Stimulated activated CD8-positive, alpha-beta memory T cell treated with anti-CD3 and anti-CD28 coated beads, Interleukin-15, amount 100 ng/mL, for 1 hour (primary cell): ENCODE measurements at regions not wholly inside any gene's neighbourhood (a gene's known extent, or its start where the extent isn't known, plus 50 kb on each side); places are given as distances from the start of the nearest gene placed in this dataset.

Source experiments
- DNase-seq: peaks from one replicate; pipeline ENCODE4 v3.0.0-alpha.2; 2020; ENCODE audit warnings: low read depth

DNA sequence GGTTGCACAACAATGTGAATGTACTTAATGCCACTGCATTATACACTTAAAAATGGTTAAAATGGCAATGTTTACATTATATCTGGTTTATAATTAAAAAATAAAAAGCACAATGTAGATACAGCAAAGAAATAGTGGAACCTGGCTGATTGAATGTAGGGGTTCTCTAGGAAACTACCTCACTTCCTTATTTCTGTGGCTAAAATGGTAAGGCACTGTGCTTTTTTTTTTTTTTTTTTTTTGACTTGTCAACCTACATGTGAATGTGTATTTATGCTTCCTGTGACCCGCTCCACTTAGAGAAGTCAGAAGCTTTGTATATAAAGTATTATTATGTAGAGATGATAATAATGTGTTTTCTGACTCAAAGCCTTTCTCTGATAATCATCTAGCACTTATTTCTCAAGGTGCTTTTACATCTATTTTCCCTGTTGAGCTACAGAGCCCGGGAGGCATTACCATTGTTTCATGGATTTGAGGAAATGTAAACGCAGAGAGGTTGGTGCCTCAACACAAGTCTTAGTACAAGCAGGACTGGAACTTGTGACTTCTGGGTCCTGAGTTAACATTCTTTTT lies 55.0 kb downstream of the SOX4 start:
- no peak for DNase-seq

DNA sequence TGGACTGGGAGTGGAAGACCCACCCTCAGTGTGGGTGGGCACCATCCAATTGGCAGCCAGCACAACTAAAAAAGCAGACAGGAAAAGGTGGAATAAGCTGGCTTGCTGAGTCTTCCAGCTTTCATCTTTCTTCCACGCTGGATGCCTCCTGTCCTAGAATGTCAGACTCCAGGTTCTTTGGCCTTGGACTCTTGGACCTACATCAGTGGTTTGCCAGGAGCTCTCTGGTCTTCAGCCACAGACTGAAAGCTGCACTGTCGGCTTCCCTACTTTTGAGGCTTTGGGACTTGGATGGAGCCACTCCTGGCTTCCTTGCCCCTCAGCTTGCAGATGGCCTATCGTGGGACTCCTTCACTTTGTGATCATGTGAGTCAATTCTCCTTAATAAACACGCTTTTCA lies 59.8 kb downstream of the SOX4 start:
- DNase-seq: no peak

DNA sequence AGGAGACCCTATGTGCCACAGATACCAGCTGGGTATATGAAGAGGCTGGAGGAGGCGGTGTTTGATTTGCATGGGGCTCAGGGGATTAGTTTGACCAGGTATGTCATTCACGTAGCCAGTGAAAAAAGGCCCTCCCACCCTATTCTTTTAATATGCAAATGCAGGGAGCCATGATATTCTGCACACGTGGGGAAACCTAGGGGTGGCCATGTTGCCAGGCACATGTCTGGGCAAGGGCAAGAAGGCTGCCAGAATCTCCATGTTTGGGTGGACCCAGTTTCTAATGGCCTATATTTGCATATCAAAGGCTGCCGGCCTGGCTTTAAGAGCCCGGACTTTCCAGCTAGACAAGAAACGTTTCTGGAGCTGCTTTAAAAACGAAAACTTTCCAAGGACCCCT lies 60.4 kb downstream of the SOX4 start:
- DNase-seq: no peak

DNA sequence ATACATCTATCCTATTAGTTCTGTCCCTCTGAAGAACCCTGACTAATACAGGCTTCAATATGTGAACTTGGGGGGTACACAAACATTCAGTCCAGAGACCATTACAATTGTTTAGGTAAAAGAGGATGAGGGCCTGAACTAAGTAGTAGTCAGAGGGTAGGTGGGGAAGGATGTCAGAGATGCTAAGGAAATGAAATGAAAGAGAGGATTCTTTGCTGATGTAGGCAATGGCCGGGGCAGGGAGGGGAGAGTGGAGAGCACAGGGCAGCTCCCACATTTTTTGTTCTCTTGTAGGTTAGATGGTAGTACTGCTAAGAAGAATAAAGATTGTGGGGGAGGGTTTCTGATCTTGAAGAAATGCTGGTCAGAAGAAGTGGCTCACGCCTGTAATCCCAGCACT lies 60.8 kb downstream of the SOX4 start:
- no peak for DNase-seq

DNA sequence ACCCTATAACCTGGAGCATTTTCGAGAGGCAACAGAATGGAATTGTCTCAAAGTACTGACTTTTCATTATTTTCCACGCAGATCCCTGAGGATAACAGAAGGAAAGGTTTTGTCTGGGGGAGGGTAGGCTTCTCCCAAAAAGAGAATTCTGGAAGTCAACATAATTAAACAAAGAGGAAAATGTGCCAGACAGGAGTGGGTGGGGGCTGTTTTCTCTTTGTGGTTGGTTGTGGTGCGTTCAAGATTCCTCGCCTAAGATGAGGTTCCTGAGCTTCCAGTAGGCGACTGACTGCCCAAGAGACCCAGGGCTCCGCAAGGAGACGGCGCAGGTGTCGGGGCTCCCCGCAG lies 70.4 kb downstream of the SOX4 start:
- no peak for DNase-seq

DNA sequence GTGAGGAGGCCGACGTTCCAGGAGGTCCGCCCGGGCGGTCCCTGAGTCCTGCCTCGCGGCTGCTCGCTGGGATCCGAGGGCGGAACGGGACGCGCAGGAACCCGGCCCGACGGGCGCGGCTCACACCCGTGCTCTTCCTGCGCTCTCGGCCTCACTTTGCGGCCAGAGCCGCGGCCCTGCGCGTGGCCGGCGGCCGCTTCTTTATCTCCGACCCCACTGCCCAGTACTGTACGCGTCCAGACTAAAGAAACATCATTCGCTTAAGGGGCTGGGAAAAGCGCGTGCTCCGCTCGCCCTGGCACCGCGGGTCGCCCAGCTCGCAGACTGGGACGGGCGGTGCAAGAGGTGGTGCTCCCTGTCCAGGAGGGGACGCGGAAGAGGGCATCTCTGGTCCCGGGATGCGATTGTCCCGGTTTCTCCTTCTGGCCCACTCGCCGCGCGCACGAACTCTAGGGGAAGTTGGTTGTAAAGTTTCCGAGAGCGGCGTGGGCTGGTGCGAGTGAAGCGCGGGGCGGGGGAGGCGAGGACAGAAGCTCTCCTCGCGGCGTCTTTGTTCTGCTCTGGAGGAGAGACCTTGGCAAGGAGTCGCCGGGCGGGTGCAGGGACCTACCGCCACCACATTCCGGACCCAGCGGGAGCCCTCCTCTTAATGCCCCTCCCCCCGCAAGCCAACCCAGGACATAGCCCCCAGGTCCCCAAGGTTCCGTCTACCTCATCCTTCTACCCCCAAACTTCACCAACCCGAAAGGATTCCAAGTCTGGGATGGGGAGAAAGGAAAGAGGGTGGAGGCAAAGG lies 71.0 kb downstream of the SOX4 start:
- no peak for DNase-seq

DNA sequence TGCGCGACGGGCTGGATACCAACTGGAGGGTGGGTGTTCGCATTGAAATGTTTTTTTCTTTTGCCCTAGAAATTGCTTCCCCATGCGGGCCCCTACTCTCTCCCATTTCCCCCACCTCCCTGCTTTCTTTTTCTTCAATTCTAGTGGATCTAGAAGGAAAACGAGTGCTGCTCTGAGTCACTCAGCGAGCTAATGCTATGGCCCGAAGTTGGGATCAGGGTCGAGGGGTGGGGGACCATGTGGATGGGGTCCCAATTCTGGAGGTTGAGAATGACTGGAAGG lies 71.5 kb downstream of the SOX4 start:
- DNase-seq: no peak

DNA sequence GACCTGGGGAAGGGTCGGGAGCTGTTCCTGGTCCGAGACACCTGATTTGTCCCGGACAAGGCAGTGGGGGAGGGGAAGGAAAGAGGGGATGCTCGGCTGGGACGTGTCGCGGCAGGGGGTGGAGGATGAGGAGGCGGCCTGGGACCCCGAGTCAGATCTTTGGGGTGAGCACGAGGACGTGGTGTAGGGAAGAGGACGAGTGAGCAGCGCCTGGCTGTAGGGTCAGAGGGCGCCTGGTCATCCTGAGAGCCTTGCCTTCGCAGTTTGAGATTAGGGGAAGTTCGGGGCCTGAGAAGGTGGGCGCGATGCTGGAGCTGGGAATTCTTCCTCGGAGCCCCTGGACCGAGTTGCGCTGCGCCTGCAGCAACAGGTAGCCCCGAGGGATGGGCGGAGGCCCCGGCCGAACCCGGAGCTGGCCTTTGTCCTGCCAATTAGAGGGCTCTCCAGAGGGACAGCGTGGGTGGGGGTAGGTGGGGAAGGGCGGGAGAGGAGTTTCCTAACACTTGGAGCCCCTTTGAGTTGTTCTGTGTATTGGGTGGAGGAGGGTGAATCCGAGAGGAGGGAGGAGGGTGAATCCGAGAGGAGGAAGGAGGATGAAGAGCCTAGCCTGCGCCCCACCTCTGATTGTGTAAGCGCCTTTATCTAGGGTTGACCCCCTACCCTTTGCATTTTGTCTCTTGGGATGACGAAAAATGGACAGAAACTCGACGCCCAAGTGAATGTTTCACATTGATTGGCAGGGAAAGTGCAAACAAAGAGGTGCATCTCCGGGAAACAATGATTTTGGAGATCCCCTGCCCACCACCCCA lies 72.0 kb downstream of the SOX4 start:
- DNase-seq: no peak

DNA sequence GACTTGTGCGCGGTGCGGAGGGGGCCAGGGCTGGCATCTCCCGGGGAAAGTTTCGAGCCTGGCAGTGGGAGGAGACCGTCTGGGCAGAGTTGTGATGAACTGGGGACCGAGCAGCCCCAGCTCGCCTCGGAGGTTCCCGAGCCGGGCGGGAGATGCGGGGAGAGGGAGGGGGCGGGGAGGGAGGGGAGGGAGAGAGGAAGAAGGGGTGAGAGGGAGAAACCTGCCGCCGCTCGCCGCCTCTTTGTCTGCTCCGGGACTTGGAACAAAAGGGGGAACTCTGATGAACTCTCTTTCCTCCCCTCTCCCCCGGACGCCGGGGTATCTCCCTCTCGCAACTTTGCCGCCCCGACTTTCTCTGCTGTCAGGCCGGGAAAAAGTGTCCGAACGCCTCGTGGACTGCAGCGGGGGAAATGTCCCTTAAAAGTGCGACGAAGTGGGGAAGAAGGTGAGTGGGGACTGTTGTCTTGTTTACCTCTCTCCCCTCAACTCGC lies 72.7 kb downstream of the SOX4 start:
- no peak for DNase-seq

DNA sequence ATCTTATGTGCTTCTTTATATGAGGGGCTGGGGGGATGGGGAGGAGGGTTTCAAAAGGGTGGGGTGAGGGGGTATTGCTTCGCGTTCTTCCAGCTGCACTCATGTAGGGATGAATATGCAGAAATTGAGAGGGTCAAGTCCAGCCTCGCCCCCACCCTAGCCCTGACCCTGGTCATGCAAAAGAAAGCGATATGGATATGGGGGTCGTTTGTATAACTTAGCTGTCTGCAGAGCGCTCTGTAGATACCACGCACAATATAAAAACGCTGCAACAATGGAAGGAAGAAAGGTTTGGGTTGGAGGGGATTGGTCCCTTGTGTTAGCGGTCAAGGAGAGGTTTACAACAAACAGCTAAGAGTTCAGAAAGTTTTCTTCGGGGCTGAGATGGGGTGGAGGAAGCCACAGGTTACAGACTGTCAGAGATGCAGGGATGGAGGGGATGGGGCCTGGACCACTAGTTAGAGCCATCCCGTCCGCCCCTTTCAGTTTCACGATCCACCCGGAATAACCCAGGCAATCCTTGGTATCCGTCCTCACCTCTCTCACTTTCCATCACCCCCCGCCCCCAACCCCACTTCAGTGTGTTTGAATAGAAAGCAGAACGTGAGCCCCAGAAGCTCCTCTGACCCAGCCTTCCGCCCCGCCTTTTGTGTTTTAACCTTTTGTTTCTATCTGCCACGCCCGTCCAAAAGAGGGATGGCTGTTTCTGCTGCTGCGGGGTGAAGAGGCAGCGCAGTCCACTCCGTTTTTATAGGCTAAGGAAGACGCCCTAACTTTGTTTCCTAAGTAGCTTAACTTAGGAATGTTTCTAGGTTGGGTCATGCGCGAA lies 73.5 kb downstream of the SOX4 start:
- DNase-seq: no peak

DNA sequence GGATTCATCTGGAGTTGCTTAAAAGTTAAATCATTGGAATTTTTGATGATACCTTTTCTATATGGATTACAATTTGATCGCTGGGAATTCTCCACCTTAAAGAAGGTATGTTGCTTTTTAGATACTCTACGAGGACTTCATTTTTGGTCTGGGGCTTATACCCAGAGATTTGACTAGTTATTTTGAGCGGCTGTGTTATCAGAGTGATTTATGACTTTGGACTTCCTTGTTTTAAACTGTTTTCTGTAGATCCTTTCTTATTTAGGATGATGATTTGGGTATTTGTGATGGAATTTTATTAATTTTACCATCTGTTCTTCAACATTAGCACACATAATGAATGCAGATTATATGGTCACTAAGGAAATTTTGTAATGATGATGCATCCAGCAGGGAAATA lies 75.2 kb downstream of the SOX4 start:
- no peak for DNase-seq

DNA sequence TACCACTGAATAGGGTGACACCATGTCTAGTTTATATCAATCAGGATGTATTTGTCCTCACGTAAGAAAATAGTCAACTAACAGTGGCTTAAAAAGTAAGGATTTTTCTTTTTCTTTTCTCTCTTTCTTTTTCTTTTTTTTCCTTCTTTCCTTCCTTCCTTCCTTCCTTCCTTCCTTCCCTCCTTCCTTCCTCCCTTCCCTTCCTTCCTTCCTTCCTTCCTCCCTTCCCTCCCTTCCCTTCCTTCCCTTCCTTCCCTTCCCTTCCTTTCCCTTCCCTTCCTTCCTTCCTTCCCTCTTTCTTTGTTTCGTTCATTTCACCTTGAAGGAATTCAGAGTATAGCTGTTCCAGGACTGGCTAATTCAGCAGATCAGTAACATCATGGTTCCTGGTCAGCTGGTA lies 83.2 kb downstream of the SOX4 start:
- no peak for DNase-seq

DNA sequence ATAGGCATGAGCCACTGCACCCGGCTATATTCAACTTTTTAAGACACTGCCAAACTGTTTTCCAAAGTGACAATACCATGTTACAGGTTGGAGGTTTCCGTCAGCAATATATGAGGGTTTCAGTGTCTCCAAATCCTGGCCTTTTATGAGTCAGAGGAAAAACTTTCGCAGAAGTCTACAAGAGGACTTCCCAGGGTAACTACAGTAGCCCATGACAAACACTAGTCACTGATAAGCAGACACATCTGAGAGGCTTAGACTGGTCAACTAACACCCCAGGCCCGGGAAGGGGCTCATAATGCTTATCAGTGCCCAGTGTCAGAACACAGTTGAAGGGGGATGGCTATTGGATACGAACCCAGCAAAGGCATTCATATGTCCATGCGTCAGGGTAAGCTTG lies 85.4 kb downstream of the SOX4 start:
- DNase-seq: no peak

DNA sequence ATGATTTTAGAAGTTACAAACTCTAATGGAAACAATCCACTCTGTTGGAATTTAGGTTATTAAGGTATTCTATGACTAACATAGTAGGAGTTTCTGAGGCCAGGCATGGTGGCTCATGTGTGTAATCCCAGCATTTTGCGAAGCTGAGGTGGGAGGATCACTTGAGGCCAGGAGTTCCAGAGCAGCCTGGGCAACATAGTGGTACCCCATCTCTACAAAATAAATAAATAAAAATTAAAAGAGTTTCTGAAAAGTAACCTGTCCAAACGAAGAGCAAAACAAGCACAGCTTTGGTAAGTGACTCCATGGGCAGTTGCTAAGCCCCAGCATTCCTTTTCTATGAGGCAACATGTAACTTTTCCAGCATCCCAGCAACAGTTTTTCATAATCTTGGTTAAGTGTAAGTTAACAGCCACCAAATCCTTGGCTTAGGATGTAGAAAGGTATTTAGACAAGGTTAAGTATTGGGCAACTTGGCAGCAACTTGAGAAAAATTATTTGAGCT lies 86.3 kb downstream of the SOX4 start:
- no peak for DNase-seq

DNA sequence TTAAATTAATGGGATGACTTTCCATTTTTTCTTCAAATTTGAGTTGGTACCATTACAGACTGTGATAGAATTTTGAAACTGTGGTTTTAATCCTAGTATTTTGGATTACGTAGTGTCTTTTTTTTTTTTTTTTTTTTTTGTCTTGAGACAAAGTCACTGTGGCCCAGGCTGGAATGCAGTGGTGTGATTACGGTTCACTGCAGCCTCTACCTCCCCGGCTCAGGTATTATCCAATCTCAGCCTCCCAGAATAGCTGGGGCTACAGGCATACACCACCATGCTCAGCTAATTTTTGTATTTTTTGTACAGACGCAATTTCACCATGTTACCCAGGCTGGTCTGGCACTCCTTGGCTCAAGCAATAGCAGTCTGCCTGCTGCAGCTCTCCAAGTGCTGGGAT lies 87.1 kb downstream of the SOX4 start:
- DNase-seq: no peak

DNA sequence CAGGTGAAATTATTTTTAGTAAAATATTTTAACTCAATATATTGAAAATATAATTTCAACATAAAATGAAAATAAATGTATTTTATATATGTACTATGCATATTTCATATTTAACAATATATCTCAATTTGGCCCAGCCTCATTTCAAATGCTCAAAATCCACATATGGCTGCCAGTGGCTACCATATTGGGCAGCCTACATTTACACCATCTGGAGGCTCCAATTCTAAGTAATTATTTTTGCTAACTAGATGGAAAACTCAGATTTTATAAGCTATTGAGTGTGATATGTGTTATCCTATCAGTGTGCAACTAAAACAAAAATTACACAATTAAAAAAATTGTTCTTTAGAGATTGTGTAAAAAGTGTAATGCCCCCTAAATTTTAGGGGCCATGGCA lies 96.9 kb downstream of the SOX4 start:
- DNase-seq: no peak

DNA sequence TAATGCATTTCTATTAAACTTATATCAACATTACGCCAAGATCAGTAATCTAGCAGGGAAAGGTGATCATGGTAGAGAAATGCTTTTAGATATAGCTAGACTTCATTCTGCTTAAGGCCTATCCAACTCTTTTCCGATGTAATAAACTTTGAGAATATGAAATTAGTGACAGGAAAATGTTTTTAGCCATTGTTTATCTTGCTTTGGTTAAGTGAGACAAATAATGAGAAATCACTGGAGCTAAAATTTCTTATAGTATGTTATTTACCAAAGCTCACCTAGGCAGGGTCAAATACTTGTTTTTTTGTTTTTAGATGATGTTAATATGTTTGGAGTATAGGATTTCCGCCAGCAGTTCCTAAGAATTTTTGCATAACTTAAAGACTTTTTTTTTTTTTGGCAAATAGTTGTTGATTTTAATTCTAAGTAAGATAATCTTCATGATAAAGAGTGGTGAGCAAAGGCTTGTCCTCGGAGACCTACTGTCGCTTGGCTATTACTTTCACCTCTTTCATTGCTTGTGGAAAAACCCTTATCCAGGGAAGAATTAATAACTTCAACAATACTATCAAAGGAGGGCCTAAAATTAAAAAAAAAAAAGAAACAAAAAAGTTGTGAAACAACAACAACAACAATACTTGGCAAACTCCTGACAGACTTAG lies 98.3 kb downstream of the SOX4 start:
- no peak for DNase-seq

DNA sequence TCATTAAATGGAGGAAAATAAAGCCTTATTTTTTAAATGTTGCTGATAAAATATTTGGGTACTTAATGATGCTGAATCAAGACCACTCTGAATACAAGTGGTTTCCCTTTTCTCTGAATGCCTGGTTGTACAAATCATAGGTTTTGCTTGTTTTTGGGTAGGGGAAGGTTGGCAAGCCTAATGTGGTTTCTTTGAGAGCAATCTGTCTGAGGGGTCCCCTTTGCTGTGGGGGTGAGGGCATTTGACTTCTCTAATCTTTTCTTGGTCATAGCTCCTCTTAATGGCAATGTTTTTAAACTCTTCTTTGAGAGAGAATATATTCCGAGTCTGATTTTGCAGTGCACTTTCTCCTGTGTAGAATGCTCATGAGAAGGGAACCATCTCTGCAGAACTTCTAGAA lies 99.2 kb downstream of the SOX4 start:
- no peak for DNase-seq

DNA sequence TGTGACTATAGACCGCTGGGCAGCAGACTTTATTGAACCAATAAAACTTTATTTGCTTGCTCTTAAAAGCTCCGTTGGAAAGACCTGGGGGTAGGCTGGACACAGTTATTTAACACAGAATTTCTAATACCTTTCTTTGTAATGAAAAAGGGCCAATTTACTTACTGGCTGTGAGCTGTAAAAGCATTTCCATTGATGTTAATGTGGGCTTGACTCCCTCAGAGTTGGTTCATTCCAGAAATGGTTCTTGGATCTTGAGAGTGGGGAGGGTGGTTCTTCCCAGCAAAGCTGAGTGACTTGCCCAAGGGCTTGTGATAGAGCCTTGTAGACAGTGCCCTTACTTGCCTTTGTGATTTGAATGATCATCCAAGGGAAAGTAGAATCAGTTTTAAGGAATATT lies 100.6 kb downstream of the SOX4 start:
- no peak for DNase-seq

DNA sequence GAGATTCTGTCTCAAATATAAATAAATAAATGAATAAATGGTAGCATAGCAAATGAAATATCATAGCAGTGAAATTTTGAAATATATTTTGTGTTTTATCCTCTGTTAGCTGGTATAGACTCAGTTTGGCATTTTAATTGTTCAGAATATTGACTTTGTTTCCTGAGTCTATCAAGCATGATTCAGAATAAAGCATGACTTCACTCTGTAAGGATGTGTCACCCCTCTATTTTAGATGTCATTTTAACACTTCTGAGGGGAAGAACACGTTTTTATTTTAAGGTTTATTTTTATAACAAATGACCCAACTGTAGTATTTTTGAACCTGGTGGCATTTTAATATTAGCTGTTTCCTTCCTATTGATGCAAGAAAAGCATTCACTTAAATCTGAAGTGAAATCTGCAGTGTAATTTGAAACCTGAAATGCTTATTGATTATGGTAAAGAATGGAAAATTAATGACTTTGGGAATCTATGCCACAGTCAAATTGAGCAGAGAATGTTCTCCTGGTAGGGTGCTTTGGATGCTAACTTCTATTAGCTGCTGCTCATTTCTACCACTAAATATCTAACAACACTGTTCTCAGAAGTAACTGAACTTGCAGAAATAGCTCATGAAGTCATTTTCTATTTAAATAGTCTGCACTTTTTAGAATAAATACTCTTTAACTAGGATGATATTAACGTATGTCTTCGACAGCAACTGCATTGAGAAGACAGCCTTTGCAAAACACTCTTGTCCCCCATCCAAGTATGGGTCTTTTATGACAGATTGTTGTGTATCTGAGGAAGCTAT lies 114.2 kb downstream of the SOX4 start:
- DNase-seq: no peak

DNA sequence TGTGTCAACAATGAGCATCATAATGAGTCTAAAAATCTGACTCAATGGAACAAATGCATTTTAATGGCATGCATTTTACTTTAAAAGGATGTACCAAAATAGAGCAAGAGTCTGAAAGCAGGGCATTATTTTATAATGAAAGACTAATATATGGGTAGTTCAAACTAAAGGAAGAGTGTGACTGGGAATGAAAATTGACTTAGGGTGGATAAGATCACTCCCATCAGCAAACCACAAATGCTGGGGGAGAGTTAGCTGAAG lies 114.7 kb downstream of the SOX4 start:
- no peak for DNase-seq
